HEK293 (cell line): ENCODE measurements at regions not wholly inside any gene's neighbourhood (a gene's known extent, or its start where the extent isn't known, plus 50 kb on each side); places are given as distances from the start of the nearest gene placed in this dataset.

Source experiments
- CTCF ChIP-seq: fragments of 450-650 bp; formaldehyde crosslinking; IDR thresholded peaks from 2 replicates; pipeline ENCODE4 v1.5.1; 2016; ENCODE audit warnings: missing biosample characterization, missing genetic modification characterization
- TCF7L2 ChIP-seq: IDR thresholded peaks from 2 replicates; pipeline ENCODE4 v1.6.1; 2011; ENCODE audit warnings: low read depth, mild to moderate bottlenecking, inconsistent platforms, low read length, moderate library complexity, borderline replicate concordance
- ZEB2 ChIP-seq: fragments of 450-650 bp; formaldehyde crosslinking; IDR thresholded peaks from 2 replicates; pipeline ENCODE4 v1.5.1; 2016; ENCODE audit warnings: missing biosample characterization, missing genetic modification characterization
- ZFP41 ChIP-seq: fragments of 450-650 bp; formaldehyde crosslinking; IDR thresholded peaks from 2 replicates; pipeline ENCODE4 v1.5.1; 2016; ENCODE audit warnings: missing biosample characterization, missing genetic modification characterization, borderline replicate concordance
- ZNF10 ChIP-seq: fragments of 450-650 bp; formaldehyde crosslinking; IDR thresholded peaks from 2 replicates; pipeline ENCODE4 v1.5.1; 2017; ENCODE audit warnings: missing biosample characterization, missing genetic modification characterization
- ZNF362 ChIP-seq: fragments of 450-650 bp; formaldehyde crosslinking; IDR thresholded peaks from 2 replicates; pipeline ENCODE4 v1.5.1; 2016; ENCODE audit warnings: missing biosample characterization, missing genetic modification characterization

GRCh38 chr13:74258961-74259360 lies 124.8 kb upstream of the KLF12 start:
- no peak for TF ChIP-seq ZFP41 (tag by site-specific recombination)
- TF ChIP-seq ZNF10 (tag by site-specific recombination), result no peak
- no peak for TF ChIP-seq CTCF (tag by site-specific recombination)
- TF ChIP-seq ZEB2 (tag by site-specific recombination), result no peak
- no peak for TF ChIP-seq TCF7L2
- TF ChIP-seq ZNF362 (tag by site-specific recombination), result no peak
